ENCODE measurements at regions not wholly inside any gene's neighbourhood (a gene's known extent, or its start where the extent isn't known, plus 50 kb on each side); places are given as distances from the start of the nearest gene placed in this dataset.

- TF ChIP-seq CTCF (IDR thresholded peaks at IDR 0.05; ENCODE audit: low read length) (no peak), EZH2 (IDR thresholded peaks at IDR 0.05; ENCODE audit: borderline replicate concordance, low read length) (no peak)
Observed at GRCh38 chr20:39280875-39281274, 318.7 kb downstream of the DHX35 start.
